ENCODE measurements at regions not wholly inside any gene's neighbourhood (a gene's known extent, or its start where the extent isn't known, plus 50 kb on each side); places are given as distances from the start of the nearest gene placed in this dataset.
"Not testable (repeated sequence)": the region's sequence is repeated elsewhere in the genome, so short reads cannot be mapped to it uniquely, and the experiment has no call there.

DNA sequence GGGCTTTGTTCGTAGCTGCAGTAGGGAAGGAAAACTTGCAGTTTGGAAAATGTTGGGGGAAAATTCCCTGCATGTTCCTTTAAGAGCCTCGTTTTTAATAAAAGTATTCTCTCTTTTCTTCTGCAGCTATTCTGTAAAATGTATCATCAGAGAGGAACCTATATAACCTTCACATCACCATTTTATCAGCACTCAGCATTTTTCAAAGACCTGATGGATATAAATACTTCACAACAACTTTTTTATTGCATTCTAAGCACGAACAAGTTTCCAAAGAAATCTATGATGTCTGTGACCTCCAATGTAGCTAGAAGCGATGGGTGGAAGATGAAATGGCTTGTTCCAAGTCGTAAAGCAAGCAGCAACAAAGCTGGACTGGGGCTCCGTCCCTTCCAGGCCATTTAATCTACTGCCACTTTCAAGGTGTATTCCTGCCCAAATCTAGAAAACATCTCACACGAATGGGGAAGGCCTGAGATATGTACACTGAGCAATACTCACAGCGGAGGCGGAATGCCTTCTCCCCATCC is 84.0 kb downstream of the NSUN2 start:
- no peak for DNase-seq

DNA sequence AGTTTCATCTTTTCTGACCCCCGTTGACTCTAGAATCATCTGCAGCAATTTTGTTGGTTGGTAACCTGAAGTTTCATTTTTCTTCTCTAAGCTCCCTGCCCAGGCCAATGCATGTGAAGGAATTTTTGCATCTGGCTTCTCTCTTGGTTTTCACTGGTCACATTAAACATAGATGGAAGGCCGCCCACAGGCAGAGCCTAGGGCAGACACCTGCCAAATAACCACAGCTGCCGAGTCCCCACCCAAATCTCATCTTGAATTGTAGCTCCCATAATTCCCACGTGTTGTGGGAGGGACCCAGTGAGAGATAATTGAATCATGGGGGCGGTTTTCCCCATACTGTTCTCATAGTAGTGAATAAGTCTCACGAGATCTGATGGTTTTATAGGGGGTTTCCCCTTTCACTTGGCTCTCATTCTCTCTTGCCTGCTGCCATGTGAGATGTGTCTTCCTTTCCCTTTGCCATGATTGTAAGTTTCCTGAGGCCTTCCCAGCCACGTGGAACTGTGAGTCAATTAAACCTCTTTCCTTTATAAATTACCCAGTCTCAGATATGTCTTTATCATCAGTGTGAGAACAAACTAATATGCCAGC is 84.8 kb downstream of the NSUN2 start:
- not testable (repeated sequence) for DNase-seq

DNA sequence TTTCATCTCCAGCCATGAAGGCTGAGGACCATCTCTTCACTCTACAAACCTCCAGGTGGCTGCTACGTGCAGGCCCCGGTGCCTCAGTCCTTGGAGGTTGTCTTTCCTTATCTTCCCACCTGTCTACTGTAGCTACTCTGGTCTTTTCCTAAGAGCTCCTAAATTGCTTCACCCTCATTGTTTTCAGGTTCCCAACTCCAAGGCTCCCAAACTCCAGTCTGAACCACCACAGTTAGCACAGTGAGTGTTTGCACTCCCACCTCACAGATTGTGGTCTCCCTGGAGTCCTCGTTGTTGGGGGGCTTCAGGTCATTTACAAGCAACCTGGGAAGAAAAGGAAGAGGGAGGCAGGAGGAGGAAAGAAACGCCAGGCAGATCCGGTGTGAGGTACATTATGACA is 85.3 kb downstream of the NSUN2 start:
- DNase-seq = no peak

DNA sequence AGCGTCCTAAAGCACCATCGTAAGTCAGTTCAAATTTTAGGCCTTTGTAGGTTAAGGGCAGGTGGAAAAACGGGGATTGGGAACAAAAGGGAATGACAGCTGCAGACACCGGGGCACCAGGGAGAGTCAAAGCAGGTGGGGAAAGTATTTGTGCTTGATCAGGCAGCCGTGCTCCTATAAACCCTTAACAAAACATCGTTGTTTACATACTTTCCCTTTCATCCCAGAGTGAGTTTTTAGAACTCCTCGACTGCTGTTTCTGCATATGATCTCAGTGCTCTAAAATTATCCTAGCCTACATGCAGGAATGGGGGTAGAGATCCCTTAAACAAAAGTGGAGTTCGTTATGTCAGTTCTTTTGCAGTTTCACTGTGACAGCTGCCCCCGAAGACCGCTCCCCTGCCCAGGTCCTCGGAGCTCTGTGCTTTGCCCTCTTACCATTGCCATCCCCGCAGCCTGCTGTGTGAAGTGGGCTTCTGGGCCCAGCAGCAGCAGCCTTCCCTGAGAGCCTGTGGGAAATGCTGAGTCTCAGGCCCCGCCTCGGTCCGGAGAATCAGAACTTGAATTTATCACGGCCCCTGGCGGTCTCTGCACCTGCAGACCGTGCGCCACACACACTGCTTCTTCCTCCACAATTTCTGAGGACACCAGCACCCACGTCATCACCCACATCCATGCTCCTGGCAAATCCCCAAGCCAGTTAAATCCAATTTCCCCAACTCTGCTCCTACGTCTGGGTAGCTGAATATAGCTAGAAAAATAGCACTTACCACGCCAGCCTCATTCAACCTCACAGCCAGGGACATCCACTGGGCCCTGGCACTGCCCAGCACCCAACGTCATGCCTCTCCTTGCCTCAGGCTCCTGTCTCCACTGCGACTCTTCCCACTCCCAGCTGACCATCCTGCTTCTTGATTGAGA is 86.8 kb downstream of the NSUN2 start:
- DNase-seq = no peak

DNA sequence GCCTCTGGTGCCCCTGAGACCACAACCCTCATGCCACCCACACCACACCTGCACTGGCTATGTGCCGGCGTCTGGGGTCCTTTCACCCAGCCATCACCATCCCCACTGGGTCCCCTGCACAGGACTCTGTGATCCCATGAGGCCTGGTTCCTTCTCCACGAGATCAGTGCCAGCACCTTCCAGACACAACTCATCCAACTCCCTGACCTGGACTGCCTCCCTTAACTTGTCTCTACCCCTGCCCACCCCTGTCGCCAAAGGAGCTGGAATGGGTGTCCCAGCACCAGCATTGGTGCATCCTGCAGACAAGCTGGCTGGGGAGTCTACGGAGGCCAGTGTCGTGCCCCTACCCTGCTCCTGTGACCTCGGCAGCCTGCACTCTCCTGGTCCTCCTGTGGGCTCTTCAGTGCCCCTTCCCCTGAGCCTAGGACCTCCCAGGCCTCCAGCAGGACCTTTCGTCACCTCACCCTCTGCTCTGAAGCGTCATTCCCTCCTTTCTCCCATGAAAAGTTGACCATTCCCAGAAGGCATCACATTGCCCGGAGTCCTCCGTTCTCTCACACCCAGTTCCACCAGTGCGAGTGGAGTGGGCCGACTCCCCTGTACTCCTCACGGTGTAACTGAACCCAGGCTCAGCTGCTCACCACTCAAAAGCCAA is 87.7 kb downstream of the NSUN2 start:
- no peak for DNase-seq

DNA sequence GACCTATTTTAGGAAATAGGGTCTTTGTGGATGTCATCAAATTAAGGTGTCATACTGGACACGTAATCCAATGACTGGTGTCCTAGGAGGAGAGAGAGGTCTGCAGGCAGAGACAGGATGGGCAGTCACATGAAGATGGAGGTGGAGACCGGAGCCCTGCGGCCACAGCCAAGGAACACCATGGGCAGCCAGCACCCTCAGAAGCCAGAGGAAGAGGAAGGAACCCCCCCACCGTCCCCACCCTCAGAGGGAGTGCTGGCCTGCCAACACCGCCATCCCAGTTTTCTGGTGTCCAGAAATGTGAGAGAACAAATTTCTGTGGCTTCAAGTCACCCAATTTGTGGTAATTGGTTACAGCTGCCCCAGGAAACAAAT is 88.3 kb downstream of the NSUN2 start:
- DNase-seq = peak; percentile 12

All from fibroblast of skin of abdomen (primary cell).